ENCODE measurements at regions not wholly inside any gene's neighbourhood (a gene's known extent, or its start where the extent isn't known, plus 50 kb on each side); places are given as distances from the start of the nearest gene placed in this dataset.

- TF ChIP-seq POLR2A (IDR thresholded peaks at IDR 0.05) (no peak), CTCF (IDR thresholded peaks at IDR 0.05) (peak; percentile 80 to 90 (median 89))
Observed at GRCh38 chr2:147082850-147083522, 761.8 kb upstream of the ACVR2A start.

All from testis (tissue), 2 donors.